Stimulated activated naive CD4-positive, alpha-beta T cell treated with Interleukin-2 at 50 U/mL for 16 hours (primary cell): ENCODE measurements at regions not wholly inside any gene's neighbourhood (a gene's known extent, or its start where the extent isn't known, plus 50 kb on each side); places are given as distances from the start of the nearest gene placed in this dataset.

ENCODE experiments used
- DNase-seq: peaks from one replicate; lab custom pipeline; 2025; lab: John Stamatoyannopoulos, UW

- DNase-seq: no peak
Observed at GRCh38 chr10:36224431-36224985, 582.4 kb upstream of the FZD8 start.

GRCh38 chr10:36221101-36221500 is 579.0 kb upstream of the FZD8 start:
- no peak for DNase-seq

- DNase-seq: no peak
Observed at GRCh38 chr10:36220151-36220550, 578.1 kb upstream of the FZD8 start.

GRCh38 chr10:36211856-36212255 is 569.8 kb upstream of the FZD8 start:
- DNase-seq: no peak

GRCh38 chr10:36209480-36209879 is 567.4 kb upstream of the FZD8 start:
- no peak for DNase-seq

- DNase-seq: no peak
Observed at GRCh38 chr10:36202881-36203280, 560.8 kb upstream of the FZD8 start.

- DNase-seq: no peak
Observed at GRCh38 chr10:36200577-36200976, 558.5 kb upstream of the FZD8 start.

- no peak for DNase-seq
Observed at GRCh38 chr10:36198322-36198721, 556.2 kb upstream of the FZD8 start.

GRCh38 chr10:36195364-36195763 is 553.3 kb upstream of the FZD8 start:
- no peak for DNase-seq

GRCh38 chr10:36194276-36194675 is 552.2 kb upstream of the FZD8 start:
- DNase-seq: no peak

GRCh38 chr10:36191009-36191408 is 548.9 kb upstream of the FZD8 start:
- DNase-seq: no peak

- DNase-seq: no peak
Observed at GRCh38 chr10:36188461-36188860, 546.4 kb upstream of the FZD8 start.

- no peak for DNase-seq
Observed at GRCh38 chr10:36188080-36188453, 546.0 kb upstream of the FZD8 start.

- no peak for DNase-seq
Observed at GRCh38 chr10:36187380-36188079, 545.4 kb upstream of the FZD8 start.

GRCh38 chr10:36185097-36185496 is 543.0 kb upstream of the FZD8 start:
- no peak for DNase-seq

- no peak for DNase-seq
Observed at GRCh38 chr10:36183726-36184125, 541.6 kb upstream of the FZD8 start.

- DNase-seq: no peak
Observed at GRCh38 chr10:36183056-36183455, 541.0 kb upstream of the FZD8 start.

- no peak for DNase-seq
Observed at GRCh38 chr10:36182606-36183005, 540.5 kb upstream of the FZD8 start.

GRCh38 chr10:36182179-36182566 is 540.1 kb upstream of the FZD8 start:
- DNase-seq: no peak

- DNase-seq: no peak
Observed at GRCh38 chr10:36181426-36182178, 539.5 kb upstream of the FZD8 start.

GRCh38 chr10:36178616-36179015 is 536.5 kb upstream of the FZD8 start:
- no peak for DNase-seq

GRCh38 chr10:36177071-36177470 is 535.0 kb upstream of the FZD8 start:
- no peak for DNase-seq

GRCh38 chr10:36175954-36176353 is 533.9 kb upstream of the FZD8 start:
- DNase-seq: no peak
